HG02678 (cell line): ENCODE measurements at regions not wholly inside any gene's neighbourhood (a gene's known extent, or its start where the extent isn't known, plus 50 kb on each side); places are given as distances from the start of the nearest gene placed in this dataset.

Experiments
- ATAC-seq: cut with Tn5 transposase; IDR thresholded peaks from one replicate; pipeline ENCODE4 v1.9.1; 2021; ENCODE audit warnings: mild to moderate bottlenecking, moderate library complexity; ENCODE audit not compliant: unreplicated experiment

- ATAC-seq: no peak
Observed at GRCh38 chr1:63034256-63034655, 250.3 kb downstream of the ATG4C start.

DNA sequence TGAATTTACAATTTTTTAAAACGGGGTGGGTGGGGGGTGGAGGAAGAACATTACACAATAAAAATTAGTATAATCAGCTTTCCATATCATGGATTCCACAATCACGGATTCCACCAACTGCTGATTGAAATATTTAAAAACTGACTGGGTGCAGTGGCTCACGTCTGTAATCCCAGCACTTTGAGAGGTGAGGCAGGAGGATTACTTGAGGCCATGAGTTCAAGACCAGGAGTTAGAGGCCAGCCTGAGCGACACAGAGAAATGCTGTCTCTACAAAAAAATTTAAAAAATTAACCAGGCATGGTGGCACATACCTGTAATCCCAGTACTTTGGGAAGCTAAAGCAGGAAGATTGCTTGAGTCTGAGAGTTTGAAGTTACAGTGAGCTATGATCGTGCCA lies 254.7 kb downstream of the ATG4C start:
- ATAC-seq: no peak

- no peak for ATAC-seq
Observed at GRCh38 chr1:63041660-63042059, 257.7 kb downstream of the ATG4C start.

DNA sequence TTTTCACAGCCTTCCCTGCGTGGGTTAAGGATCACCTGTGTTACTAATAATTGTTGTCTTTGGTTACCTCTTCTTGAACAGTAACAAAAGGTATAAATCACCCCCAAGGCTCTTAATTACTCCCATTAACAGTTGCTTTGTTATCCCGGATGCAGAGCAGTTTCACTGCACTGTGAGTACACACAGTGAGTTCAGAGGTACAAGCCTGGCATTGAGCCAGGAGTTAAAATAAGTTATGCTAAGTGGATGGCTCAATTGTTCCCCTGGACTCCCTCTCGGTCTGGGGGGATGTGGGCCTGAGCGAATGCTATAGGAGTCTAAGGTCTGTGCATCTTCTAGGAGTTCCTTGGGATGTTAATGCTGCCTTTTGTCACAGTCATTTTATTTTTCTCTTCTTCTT lies 258.3 kb downstream of the ATG4C start:
- no peak for ATAC-seq

DNA sequence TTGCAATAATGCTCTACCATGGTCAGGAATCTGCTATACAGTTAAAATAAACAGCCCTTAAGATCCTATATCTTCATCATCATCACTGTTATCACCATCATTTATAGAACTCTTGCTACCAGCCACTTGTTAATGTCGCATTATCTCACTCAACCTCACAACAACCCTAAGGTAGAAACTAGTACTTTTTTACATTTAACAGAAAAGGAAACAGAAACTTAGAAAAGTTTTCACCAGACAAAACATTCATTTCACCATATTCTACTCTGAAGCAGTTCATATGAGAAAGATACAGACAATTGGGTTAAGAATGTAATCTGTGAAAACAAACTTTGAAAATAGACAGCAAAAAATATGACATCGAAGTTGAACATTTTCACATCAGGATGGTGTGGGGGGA lies 262.6 kb downstream of the ATG4C start:
- ATAC-seq: no peak

GRCh38 chr1:63049135-63049534 lies 265.2 kb downstream of the ATG4C start:
- ATAC-seq: no peak

- no peak for ATAC-seq
Observed at GRCh38 chr1:63051356-63051755, 267.4 kb downstream of the ATG4C start.

DNA sequence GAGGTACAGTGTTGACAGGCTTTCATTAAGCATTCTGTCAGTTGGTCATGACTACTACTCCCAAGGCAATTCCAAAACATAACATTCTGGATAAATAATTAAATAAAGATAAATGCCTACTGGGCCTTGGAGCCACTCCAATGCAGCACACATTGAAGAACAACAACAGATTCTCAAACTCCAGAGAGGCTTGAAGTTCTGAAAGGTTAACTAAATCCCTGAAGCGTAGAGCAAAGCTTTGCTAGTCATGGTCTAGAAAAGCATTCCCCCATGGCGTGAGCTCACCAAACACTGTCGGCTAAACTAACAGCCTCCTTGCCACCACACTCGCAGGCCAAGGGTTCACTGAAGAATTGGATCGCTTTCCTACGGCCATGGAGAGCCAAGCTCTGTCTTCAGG lies 268.0 kb downstream of the ATG4C start:
- no peak for ATAC-seq

- ATAC-seq: no peak
Observed at GRCh38 chr1:63054184-63054583, 268.2 kb upstream of the FOXD3 start.

- no peak for ATAC-seq
Observed at GRCh38 chr1:63063367-63063766, 259.0 kb upstream of the FOXD3 start.

DNA sequence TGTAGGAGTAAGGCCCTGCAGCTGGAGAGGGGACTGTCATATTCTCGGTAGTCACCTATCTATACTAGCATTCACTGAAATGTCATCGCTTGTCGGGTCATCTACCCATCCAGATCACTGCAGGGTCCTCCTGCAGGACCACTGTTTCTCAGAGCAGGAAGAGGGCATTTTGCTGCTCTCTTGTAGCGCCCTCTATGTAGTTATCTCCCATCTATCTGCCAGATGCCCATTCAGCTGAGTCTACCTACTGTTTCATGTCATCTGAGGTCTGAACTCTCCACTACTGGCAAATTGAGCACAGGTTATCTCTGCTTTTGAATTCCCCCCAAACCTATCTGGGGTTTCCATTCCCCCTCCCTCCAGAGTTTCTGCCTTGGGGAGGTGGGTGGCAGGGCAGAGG lies 258.2 kb upstream of the FOXD3 start:
- no peak for ATAC-seq

GRCh38 chr1:63068626-63069025 lies 253.7 kb upstream of the FOXD3 start:
- no peak for ATAC-seq

GRCh38 chr1:63069214-63069613 lies 253.2 kb upstream of the FOXD3 start:
- ATAC-seq: no peak

DNA sequence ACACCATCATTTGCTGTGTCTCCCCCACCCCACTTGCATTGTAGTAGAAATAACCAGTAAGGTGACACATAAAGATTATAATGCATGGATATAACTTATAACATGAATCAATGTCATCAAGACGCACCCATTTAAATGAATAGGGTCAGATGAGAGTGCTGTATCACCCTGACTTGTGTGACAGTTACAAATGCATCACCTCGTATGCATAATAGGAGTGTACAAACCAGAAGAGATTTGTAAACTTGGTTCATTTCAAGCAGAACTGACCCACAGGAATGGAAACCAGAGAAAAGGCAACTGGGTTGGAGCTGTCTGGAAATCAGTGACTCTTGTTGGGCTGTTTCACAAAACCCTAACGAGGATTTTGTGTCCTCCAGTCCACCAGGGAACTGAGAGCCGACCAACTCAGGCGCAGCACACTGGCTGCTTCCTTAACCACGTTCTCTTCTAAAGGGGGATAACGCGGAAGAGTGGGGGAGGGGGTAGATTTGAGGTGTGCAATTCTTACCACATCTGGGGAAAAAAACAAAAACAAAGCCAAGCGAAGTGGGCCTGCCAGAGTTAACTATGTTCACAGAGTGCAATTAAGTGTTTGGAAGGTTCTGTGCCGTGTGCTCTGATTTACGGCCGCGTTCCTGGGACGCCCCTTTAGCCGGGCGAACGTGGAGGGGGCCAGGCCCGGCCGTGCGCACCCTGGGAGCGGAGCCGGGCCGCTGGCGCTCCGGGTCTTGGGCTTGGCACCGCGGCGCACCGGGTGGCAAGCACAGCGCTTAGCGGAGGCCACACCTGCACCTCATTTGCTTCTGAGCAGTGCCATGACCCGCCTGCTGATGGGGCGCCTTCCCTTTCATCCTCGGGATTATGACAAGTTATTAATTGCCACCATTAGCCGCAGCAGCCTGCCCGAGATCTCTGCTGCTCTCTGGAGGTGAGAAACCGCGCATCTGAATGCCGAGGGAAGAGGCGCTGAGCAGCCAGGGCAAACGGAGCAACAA lies 248.8 kb upstream of the FOXD3 start:
- no peak for ATAC-seq

DNA sequence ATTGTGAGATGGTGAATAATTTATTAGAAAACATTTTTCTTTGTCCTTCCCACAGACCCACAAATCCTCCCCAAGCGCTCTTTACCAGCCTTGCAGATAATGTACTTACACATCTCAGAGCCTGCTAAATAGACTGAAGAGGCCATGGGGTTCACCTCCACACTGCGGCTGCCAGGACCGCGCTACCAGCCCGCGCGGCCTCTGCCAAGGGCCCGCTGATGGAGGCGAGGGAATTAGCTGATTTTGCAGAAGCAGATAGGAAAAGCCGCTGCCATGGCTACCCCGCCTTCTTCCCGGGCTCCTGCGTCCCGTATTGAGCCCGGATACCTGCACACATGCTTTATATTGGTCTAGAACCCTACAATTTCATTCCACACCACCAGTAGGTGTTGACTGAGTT lies 248.0 kb upstream of the FOXD3 start:
- ATAC-seq: no peak

DNA sequence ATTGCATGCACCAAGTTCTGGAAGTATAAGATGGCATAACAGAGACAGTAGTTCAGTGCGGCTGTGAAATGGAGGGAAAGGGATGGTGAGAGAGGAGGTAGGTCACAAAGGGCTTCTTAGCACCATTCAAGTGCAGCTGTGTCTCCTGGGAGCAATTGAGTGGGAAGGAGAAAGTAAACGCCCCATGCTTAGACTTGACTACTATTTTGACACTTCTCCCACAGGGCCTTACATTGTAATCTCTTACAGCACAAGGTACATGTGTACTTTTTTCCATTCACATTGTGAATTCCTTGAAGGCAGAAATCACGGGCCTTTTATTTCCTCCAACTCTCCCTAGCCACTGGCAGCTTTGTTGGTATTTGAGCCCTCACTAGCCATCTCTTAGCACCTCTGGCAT lies 239.6 kb upstream of the FOXD3 start:
- ATAC-seq: no peak

DNA sequence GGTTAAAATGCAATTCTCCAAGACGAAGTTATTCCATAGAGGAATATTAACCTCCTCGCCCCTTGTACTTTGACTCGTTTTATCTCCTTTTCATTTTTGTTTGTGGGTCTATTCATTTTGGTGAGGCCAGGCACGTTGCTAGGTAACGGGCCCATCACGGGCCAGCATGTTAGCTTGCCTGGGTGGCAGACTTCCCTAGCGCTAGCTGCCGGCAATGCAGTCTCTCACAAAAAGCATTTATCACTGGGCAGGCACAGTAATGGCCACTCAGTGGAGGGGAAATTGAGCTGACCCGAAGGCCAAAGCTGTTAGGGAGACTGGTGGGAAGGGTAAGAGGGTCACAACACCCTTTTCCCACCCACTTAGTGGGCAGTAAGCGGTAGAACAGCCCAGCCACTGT lies 234.4 kb upstream of the FOXD3 start:
- no peak for ATAC-seq

DNA sequence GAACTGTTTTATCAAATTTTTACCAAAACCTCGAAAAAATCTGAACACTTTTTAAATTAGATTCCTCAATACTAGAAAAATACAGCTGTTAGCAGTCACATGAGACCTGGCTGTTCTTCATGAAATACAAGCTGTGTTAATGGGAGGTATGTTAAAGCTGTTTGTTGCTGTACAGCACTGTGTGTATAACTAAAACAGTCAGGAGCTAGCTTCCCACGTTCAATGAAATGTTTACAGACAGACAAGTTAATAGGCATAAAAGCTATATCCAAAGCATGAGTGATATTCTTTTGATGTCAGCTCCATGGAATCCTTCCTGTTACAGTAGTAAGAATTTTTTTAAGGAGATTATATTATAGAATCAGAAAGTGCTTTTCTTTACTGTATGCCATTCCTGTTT lies 223.2 kb upstream of the FOXD3 start:
- no peak for ATAC-seq

- ATAC-seq: no peak
Observed at GRCh38 chr1:63101336-63101735, 221.0 kb upstream of the FOXD3 start.

- no peak for ATAC-seq
Observed at GRCh38 chr1:63103682-63104081, 218.7 kb upstream of the FOXD3 start.

- ATAC-seq: no peak
Observed at GRCh38 chr1:63107066-63107465, 215.3 kb upstream of the FOXD3 start.

- ATAC-seq: no peak
Observed at GRCh38 chr1:63108206-63108605, 214.2 kb upstream of the FOXD3 start.
